IPS-11a (cell line): ENCODE measurements at regions not wholly inside any gene's neighbourhood (a gene's known extent, or its start where the extent isn't known, plus 50 kb on each side); places are given as distances from the start of the nearest gene placed in this dataset.
"Not testable (repeated sequence)": the region's sequence is repeated elsewhere in the genome, so short reads cannot be mapped to it uniquely, and the experiment has no call there.

ENCODE experiments used
- H3K4me3 ChIP-seq: one replicate; pipeline ENCODE4 v1.5.1; 2013; ENCODE audit warnings: low read depth, low read length, control low read depth

DNA sequence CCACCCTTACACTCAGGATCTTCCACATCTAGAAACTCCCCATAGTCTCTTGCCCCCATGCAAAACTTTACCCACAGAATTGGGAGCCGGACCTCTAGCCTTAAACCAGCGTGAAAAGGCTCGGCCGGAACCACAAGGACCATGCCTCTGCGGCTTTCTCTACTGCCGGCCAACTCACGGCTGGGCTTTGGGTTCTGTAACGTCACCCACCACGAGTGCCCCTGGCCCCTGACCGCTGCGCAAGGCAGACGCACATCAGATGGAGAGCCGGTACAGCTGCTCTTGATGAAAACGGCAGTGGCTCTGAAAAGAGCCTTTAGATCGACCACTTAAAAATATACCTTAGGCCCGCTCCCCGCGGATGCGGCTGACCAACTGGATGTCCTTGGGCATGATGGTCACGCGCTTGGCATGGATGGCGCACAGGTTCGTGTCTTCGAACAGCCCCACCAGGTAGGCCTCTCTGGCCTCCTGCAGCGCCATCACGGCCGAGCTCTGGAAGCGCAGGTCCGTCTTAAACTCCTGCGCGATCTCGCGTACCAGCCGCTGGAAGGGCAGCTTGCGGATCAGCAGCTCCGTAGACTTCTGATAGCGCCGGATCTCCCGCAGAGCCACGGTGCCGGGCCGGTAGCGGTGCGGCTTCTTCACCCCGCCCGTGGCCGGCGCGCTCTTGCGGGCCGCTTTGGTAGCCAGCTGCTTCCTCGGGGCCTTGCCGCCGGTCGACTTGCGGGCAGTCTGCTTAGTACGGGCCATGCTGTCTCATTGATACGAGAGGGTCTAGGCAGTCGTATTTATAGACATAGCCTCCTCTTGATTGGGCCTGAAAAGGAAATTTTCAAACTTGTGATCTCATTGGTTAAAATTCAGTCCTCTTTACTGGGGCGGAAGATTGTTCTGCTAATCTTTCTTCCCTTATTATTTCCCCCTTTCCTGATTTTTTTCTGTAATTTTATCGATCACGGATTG is 66.3 kb downstream of the FAM72C start:
- peak overlapping the region; percentile 24 for H3K4me3 ChIP-seq

GRCh38 chr1:143904622-143904979 is 67.2 kb downstream of the FAM72C start:
- H3K4me3 ChIP-seq, result not testable (repeated sequence)

- H3K4me3 ChIP-seq, result peak overlapping the region; percentile 24
Measured at GRCh38 chr1:143903899-143904621, 67.7 kb downstream of the FAM72C start.

DNA sequence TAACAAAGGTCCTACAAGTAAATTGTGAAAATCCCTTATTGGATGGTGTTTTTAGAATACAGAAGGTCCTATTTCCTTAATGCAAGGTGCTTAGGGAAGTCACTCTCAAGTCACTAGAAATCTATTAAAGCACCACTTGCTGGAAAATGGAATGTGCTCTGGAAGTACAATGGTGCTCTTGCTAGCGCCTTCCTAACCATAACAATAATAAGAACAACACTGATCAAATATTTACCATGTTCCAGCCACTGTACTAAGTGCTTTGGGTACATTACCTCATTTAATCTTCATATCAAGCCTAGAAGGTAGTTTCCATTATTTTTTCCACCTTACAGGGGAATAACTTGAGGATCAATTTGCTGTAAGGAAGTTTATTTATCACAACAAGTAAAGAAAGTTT is 75.4 kb downstream of the FAM72C start:
- H3K4me3 ChIP-seq, result not testable (repeated sequence)

- H3K4me3 ChIP-seq, result not testable (repeated sequence)
Measured at GRCh38 chr1:143884932-143885574, 86.7 kb downstream of the FAM72C start.

GRCh38 chr1:143884532-143884931 is 87.3 kb downstream of the FAM72C start:
- H3K4me3 ChIP-seq, result not testable (repeated sequence)

GRCh38 chr1:143879757-143880536 is 91.8 kb downstream of the FAM72C start:
- H3K4me3 ChIP-seq, result not testable (repeated sequence)

- H3K4me3 ChIP-seq, result not testable (repeated sequence)
Measured at GRCh38 chr1:143875947-143876346, 95.8 kb downstream of the FAM72C start.

- not testable (repeated sequence) for H3K4me3 ChIP-seq
Measured at GRCh38 chr1:143874625-143875024, 97.2 kb downstream of the FAM72C start.

DNA sequence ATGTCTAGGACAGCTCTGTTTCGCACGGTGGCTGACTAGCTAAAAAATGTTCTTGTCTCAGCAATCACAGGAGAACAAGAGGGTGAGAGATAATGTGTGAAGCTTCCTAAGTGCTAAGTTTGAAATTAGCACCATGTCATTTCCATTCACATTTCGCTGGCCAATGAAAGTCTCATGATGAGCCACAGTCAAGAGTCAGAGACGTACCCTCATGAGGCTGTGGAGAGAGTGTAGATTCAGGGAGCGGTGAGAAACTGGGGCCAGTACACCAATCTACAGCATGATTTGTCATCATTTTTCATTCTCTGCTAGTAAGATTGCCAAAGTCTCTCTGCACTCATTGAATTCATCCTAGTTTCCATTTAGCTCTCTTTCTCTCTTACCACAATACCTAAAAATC is 98.1 kb downstream of the FAM72C start:
- H3K4me3 ChIP-seq, result not testable (repeated sequence)

- H3K4me3 ChIP-seq, result not testable (repeated sequence)
Measured at GRCh38 chr1:143870388-143870787, 101.4 kb downstream of the FAM72C start.

- H3K4me3 ChIP-seq, result not testable (repeated sequence)
Measured at GRCh38 chr1:143867590-143868220, 104.1 kb downstream of the FAM72C start.

DNA sequence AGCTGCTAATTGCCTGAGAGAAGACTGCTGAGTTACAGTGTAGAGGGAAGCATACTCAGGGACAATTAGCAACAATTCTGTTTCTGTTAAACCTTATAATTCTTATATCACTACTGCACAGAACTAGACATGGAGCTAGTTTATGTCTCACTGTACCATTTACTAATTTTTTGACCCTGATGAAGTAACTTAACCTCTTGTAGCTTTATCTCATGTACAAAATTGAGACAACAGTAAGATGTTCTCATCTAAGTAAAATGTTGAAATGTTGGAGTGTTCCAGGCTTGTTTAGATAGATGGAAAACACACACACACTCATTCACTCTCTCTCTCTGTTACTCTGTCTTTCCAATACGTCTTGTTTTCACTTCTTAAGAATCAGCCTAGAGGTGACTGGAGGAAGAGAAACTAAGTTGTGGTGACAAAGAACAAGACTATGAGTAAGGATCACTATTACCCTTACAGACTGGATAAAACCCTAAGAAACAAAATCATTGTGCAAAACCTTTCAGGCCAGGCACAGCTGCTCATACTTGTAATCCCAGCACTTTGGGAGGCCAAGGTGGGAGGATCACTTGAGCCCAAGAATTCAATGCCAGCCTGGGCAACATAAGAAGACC is 107.8 kb downstream of the FAM72C start:
- not testable (repeated sequence) for H3K4me3 ChIP-seq

GRCh38 chr1:143862722-143863121 is 109.1 kb downstream of the FAM72C start:
- not testable (repeated sequence) for H3K4me3 ChIP-seq

DNA sequence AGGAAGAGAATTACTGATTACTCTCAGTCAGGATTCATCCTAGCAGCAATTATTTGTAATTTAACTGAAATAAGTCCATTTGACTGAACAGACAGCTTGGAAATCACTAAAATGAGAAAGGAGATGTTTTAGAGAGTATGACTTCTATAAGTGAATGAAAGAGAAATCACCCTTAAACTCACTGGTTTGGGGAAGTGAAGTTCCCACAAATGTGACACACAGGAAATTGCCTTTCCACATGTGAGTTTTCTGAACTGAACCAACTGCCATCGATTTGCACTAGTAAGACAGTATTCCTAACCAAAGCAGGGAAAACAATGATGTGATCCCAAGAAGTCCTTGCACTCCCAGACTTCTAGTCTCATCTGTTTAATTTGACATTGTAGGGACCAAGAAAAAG is 110.5 kb downstream of the FAM72C start:
- not testable (repeated sequence) for H3K4me3 ChIP-seq

GRCh38 chr1:143855867-143856266 is 115.9 kb downstream of the FAM72C start:
- H3K4me3 ChIP-seq, result not testable (repeated sequence)

- H3K4me3 ChIP-seq, result not testable (repeated sequence)
Measured at GRCh38 chr1:143854069-143854468, 117.7 kb downstream of the FAM72C start.

DNA sequence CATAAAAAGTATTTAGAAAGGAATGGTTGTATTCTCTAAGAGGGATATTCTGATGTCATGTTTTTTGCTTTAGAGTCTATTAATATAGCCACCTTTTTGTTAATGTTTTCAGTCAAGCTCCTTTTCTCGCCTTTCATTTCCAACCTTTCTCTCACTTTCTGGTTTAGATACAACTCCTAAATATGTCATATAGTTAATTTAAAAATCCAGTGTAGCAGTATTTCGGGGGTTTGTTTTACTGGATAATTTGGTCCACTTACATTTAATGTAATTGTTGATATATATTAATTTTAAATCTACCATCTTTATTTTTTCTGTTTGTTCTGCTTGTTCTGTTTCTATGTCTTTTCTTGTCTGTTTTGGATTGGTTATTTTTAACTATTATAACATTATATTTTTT is 121.1 kb downstream of the FAM72C start:
- not testable (repeated sequence) for H3K4me3 ChIP-seq

DNA sequence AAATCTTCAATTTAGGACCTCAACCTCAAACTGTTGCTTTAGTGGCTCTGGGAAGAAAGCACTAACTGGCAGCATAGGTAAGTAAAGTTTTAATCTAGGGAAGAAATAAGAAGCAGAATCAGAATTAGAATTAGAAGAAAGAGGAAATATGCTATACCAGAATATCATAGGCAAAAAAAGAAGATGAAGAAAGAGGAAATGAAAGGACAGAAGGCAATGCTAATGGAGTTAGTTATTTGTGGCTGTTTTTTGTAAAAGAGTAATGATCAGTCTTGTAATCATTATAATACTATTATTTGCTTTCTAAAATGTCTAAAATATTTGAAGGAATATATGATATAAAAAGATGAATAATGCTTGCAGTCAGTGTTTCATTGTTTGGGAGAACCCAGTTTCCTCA is 122.9 kb downstream of the FAM72C start:
- H3K4me3 ChIP-seq, result not testable (repeated sequence)

DNA sequence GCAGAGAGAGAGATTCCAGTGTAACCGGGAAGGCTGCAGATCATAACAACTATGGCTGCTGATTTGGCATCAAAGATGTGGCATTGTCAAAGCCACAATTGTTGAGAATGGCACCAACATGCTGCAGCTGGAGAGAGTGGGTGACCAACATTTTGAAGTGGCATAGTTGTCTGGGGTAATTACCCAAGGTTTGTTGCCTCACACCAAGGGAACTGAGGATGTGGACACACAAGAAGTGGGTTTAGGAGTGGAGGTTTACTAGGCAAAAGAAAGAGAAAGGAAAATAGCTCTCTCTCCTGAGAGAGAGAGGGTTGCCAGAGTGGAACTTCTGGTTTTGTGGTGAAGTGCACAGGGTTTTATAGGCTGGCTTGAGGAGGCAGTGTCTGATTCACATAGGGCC is 126.6 kb downstream of the FAM72C start:
- not testable (repeated sequence) for H3K4me3 ChIP-seq
